Activated naive CD4-positive, alpha-beta T cell (primary cell): ENCODE measurements at regions not wholly inside any gene's neighbourhood (a gene's known extent, or its start where the extent isn't known, plus 50 kb on each side); places are given as distances from the start of the nearest gene placed in this dataset.

Experiments
- DNase-seq, 4 experiments: peaks; one replicate each; lab custom pipeline; 2025; lab: John Stamatoyannopoulos, UW

DNA sequence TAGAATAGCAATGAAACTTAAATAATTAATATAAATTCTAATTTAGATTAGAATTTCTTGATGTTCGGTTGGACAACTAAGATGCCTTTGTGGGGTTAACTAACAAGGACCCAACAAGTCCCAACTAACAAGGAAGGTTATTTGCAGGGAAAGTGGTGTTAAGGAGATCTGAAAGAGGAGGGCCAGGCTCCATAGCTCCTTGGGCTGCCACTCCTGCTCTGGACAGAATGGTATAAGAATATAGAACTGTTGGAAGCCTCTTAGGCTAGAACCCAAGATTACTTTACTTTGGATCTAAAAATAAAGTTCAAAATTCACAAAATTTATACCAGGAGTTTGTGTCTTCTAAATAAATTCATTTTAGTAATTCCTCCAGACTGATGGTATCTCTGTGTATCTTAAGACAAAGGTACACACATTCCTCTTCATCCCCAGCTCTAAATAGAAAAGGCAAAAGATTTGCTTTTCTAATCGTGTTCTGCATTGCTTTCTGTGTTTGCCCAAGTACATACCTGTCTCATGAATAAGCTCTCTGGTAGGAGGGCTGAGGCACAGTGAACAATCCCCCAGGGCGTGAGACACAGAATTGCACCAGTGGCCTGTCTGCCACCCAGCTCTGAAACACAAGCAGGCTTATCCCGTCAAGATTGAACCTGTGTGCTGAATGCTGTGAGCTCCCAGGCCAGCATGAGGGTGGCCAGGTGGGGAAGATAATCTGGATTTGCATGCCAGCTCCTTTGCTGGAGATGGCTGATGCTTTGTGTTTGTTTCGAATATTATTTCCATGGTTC, 176.0 kb downstream of the ACKR3 start:
- no peak for DNase-seq

- no peak for DNase-seq
Observed at GRCh38 chr2:236746833-236747232, 177.2 kb downstream of the ACKR3 start.

DNA sequence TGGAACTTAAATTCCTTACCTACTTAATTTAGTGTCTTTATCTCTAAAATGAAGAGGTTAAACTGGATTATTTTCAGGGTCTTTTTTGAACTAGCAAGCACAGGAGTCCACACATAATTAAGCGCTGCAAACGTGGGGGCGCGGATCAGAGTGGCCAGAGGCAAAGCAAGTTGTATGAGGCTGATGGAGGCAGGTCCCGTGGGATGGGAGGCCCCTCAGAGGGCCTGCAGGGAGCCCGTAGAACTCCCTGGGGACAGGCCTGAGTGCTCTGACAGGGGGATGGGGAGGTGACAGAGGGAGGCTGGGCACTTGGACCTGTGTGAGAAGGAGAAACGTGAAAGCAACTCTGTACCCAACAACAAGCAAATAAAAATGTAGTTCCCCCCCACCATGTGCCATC, 177.8 kb downstream of the ACKR3 start:
- no peak for DNase-seq

GRCh38 chr2:236747925-236748324, 178.3 kb downstream of the ACKR3 start:
- DNase-seq, result no peak

DNA sequence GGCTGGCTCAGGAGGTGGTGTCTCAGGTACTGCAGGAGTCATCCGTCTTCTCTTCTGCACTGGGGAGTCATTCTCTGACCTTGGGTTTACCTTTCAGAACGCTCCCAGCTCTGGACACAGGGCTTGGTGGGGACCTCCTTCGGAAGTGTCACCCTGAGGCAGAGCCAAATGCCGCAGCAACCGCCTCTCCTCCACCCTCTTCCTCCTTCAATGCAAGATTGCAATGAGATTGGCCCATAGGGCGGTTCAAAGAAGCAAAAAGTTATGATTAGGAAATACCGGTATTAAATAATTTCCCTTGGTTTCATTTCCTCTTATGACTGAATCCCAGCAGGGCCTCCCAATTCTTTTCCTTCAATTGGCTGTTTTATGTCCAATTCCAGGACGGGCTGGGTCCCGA, 178.8 kb downstream of the ACKR3 start:
- no peak for DNase-seq

GRCh38 chr2:236748801-236749200, 179.2 kb downstream of the ACKR3 start:
- no peak for DNase-seq

- DNase-seq, result no peak
Observed at GRCh38 chr2:236749346-236749745, 179.7 kb downstream of the ACKR3 start.

GRCh38 chr2:236752096-236752495, 182.5 kb downstream of the ACKR3 start:
- DNase-seq, result no peak

DNA sequence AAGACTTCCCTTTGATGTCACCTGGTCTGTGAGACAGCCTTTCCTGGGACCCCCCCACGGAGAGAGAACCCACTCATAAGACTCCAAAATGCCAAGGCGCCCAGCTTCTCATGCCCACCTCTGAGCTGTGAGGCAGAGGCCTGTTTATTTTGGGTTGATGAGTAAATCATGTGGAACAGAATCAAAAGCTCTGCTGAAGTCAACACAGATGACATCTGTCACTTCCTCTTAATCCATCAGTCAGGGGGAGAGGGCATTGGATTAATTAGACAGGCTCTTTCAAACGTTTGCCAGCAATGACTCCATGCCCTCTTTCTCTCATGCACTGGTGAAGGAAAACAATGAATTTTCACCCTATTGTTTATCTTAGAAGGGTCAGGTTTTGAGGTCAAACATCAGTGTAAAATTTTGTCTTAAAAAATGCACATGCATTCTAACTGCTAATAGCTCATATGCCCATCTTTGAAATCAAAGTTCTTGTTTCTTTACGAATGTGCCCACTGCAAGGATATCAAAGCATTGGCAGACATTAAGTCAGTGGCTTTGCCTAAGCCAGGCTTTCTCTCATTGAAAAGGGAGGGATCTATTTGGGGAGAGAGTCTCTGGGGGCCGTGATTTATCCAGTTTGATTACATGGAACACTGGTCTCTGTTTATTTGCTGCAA, 184.1 kb downstream of the ACKR3 start:
- no peak for DNase-seq

- no peak for DNase-seq
Observed at GRCh38 chr2:236754271-236754944, 184.8 kb downstream of the ACKR3 start.

DNA sequence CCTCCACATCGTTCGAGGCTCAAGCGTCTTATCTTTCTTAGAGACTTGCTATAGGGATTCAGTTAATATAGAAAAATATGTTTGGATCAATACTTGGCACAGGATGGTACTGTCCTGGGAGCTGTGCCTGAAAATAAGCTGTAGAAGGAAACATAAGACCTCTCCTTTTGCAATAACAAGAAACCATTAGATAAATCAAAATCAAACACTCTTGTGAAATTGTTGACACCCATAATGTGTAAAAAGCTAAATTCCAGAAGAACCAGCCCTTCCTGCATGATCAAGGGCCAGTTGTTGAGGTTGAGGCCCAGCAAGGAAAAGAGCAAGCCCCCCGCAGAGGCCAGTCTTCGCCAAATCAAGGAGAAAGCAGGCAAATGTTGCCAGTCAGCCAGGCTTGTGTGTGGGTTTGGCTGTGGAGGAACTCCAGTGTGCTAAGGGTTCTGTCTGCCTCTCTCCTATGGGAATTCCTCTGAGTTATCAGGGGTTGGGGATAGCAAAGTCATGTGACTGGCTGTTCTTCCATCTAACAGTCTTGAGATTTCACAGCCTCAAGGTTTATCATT, 185.7 kb downstream of the ACKR3 start:
- no peak for DNase-seq

GRCh38 chr2:236758406-236758805, 188.8 kb downstream of the ACKR3 start:
- DNase-seq, result no peak

DNA sequence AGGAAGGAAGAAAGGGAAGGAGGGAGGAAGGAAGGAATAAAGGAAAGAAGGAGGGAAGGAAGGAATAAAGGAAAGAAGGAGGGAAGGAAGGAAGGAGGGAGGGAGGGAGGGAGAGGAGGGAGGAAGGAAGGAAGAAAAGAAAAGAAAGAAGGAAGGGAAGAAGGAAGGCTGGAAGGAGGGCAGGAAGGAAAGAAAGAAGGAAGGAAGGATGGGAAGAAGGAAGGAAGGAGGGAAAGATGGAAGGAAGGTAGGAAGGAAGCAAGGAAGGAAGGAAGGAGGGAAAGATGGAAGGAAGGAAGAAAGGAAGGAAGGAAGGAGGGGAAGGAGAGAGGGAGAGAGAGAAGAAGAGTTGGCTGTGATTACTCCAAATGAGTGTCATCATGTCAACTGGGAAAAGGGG, 190.6 kb downstream of the ACKR3 start:
- no peak for DNase-seq

DNA sequence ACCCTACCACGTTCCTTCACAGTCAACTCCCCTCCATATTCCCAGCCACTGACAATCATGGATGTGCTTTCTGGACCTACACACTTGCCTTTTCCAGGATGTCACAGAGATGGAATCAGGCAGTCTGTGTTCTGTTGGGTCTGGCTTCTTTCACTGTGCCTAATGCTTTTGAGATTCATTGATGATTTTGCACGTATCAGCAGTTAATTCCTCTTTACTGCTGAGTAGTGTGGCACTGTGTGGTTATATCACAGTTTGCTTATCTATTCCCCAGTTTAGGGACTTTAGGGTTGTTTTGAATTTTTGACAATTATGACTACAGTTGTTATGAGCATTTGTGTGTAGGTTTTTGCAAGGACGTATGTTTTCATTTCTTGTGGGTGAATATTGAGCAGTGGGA, 191.7 kb downstream of the ACKR3 start:
- DNase-seq, result no peak

DNA sequence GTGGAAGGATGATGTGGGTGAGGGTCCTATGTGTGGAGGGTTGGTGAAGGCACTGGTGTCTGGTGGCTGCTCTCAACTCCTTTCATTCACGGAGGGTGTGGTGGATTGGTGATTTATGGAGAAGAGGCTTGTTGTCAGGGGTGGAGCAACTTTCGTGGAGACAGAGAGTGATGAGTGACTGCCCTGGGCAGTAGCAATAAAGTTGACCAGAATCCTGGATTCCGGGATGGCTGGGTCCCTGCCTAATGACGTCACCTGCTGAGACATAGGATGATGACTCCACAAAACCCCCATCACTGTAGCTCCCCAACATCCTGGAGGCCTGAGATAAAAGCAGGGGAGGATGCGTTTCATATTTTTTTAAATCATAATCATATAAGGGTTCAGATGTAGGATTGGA, 193.0 kb downstream of the ACKR3 start:
- no peak for DNase-seq

DNA sequence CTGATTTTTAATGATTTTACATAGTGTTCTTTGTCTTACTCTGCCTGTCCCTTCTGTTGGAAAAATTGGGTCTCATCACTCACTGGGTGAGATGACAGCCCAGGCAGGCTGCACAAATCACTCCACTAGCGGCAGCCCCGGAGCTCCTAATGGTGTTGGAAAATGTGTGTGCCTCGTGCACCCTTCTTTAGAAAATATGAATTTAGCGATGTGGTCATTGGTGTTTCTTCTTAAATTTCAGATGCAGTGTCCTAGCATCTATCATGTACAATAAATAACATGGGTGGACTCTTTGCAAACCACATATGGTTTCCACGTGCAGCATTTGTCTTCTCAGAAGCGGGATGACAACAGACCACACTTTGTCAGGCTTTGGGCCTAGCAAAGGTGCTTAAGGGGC, 194.2 kb downstream of the ACKR3 start:
- no peak for DNase-seq

DNA sequence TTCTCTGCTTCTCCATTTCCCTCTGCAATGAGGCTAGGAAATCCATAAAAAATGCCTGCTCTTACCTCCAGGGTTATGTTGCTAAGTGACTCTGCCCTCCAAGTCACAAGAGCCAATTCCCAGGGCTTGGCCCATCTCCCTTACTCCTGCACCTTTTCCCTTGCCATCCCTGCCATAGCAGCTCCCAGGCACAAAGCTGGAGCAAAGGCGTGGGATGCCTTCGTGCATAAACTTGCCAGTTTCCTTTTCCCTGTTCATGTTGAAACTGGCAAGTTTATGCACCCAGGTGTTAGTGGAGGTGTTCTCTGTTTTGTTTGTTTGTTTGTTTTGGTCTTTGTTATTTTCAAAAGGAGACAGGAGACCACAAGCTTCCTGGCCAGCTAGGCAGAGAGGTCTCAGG, 195.1 kb downstream of the ACKR3 start:
- no peak for DNase-seq

DNA sequence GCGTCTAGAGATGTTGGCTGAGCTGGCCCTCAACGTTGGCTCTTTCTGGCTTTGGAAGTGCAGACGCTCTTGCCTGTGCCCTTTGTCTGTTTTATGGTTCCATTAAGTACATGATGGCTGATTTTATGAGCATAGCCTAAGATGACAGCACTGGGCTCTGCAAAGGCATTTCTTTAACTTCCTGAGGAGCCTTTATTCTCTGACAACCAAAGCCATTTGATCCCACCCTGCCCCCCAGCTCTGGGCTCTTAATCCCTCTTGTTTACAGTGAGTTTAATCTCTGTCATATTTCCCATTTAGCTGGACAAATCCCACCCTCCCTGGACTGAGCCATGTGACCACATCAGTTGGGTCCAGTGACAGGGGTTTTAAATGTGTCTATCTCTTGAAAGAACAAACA, 195.9 kb downstream of the ACKR3 start:
- no peak for DNase-seq

- no peak for DNase-seq
Observed at GRCh38 chr2:236766850-236767249, 197.2 kb downstream of the ACKR3 start.

DNA sequence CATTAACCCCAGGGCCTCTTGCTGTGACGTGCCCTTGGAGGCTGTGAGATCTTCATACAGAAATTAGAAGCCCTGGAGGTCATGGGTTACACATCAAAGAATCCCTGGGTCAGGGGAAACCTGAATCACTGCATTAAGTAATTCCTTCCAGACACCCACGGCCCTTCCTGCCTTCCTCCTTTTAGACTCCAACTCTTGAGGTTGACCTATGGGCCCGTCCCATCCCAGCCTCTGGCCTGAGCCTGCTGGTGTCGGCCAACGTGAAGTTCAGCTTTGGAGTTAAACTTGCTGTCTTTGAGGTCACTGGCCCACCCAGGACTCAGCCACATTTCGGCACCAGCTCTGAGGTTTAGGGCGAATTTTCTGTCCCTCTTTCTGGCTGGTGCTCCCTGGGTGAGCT, 198.3 kb downstream of the ACKR3 start:
- DNase-seq, result no peak

DNA sequence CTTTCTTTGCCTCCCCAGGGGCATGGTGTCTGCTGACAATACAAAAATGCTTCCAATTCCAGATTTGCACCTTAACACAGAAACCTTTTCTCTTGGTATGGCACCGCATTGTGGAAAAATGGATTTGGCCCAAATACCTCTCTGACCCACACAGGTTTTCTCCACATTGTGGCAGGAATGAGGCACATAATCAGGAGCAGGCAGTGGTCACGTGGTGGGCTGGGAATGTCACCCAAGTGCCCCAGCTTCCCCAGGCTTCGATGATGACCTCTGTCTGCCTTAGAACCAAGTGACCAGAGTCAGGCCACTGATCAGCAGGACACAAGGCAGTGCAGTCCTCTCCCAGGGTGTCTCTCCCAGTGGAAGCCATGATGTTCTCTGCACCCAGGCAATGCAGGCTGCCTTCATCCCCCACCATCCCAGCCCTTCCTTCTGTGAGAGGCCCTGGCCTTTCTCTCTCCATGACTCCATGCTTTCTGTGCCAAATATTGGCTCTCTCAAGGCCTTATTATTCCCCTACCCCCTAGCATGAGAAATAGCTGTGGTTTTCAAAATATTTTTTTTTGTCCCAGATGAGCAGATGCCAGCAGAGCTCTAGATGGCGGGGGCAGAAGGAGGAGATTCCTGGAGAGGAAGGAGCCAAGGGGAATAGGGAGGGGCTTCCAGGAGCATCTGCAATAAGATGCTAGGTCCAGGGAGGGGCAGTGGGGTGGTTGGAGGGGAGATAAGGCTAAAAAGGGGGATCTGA, 198.9 kb downstream of the ACKR3 start:
- DNase-seq, result no peak

DNA sequence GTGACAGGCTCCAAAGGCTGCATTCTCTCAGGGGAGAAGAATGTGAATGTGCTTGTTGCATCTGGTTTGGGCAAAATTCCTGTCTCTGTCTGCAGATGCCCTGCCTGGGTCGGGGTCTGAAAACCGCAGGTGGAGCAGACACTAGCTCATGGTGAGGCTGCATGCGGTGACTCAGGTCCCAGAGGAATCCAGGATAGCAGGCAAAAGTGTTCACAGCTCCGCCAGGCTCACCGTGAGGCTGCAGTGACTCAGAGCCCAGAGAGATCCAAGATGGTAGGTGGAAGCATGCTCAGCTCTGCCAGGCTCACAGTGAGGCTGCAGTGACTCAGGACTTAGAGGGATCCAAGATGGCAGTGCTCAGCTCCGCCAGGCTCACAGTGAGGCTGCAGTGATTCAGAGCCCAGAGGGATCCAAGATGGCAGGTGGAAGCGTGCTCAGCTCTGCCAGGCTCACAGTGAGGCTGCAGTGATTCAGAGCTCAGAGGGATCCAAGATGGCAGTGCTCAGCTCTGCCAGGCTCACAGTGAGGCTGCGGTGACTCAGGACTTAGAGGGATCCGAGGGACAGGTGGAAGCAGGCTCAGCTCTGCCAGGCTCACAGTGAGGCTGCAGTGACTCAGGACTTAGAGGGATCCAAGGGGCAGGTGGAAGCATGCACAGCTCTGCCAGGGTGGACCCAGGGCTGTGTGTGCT, 200.5 kb downstream of the ACKR3 start:
- no peak for DNase-seq
